IPS DF 4.7 (cell line): ENCODE measurements at regions not wholly inside any gene's neighbourhood (a gene's known extent, or its start where the extent isn't known, plus 50 kb on each side); places are given as distances from the start of the nearest gene placed in this dataset.
"Not testable (repeated sequence)": the region's sequence is repeated elsewhere in the genome, so short reads cannot be mapped to it uniquely, and the experiment has no call there.

Experiments
- DNase-seq: peaks from one replicate; pipeline ENCODE4 v3.0.0-alpha.2; 2013; ENCODE audit warnings: low spot score; ENCODE audit errors: extremely low read depth

DNA sequence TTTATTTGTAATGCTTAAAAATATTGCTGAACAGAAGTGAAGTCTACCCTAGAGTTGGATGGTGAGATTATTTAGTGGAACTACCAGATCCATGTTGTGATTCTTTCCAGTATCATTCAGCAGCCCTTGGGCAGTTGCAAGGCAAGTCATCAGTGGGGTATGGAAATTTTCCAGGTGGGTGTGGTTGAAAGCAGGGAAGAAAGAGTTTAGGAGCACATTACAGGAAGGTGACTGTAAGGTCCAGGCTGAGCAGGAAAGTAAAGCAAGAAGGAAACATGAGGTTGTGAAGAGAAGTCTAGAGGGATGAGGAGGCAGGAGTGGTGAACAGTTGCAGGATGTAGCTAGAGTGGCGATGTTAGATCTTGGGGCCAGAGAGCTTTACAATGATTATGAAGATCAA, 178.0 kb upstream of the ROPN1B start:
- DNase-seq, result not testable (repeated sequence)

DNA sequence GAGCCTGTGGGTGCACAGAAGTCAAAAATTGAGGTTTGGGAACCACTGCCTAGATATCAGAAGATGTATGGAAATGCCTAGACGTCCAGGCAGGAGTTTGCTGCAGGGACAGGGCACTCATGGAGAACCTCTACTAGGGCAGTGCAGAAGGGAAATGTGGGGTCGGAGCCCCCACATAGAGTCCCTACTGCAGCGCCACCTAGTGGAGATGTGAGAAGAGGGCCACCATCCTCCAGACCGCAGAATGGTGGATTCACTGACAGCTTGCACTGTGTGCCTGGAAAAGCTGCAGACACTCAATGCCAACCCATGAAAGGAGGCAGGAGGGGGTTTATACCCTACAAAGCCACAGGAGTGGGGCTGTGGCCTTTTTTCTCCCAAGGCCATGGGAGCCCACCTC, 159.0 kb upstream of the ROPN1B start:
- DNase-seq, result not testable (repeated sequence)

DNA sequence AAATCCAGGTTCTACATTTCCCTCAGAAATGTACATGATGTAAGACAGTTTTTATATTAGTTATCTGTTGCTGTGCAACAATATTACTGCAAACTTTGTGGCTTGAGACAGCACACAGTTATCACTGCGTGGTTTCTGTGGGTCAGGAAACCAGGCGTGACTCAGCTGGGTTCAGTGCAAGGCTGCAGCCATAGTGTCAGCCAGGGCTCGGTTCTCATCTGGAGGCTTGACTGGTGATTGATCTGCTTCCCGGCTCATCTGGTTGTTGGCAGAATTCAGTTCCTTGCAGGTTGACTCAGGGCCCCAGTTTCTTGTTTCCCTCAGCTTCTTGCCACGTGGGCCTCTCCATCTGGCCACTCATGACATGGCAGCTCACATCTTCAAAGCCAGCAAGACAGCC, 146.8 kb upstream of the ROPN1B start:
- DNase-seq, result not testable (repeated sequence)

DNA sequence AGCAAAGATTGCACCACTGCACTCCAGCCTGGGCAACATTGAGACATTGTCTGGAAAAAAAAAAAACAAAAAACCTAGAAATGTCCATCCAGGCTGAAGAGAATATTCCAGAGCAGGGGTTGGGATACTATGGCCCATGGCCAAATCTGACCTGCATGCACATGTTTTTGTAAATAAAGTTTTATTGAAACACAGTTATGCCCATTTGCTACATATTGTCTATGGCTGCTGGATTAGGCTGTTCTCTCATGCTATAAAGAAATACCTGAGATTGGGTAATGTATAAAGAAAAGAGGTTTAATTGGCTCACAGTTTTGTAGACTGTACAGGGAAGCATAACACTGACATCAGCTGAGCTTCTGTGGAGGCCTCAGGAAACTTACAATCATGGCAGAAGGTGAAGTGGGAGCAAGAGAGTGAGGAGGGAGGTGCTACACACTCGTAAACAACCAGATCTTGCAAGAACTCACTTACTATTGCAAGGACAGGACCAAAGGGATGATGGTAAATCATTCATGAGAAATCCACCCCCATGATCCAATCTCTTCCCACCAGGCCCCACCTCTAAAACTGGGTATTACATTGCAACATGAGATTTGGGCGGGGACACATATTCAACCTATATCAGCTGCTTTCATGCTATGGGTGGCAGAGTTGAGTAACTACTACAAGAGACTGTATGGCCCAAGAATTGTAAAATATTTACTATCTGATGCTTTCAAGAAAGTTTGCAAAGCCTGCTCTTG, 137.8 kb upstream of the ROPN1B start:
- DNase-seq, result not testable (repeated sequence)

DNA sequence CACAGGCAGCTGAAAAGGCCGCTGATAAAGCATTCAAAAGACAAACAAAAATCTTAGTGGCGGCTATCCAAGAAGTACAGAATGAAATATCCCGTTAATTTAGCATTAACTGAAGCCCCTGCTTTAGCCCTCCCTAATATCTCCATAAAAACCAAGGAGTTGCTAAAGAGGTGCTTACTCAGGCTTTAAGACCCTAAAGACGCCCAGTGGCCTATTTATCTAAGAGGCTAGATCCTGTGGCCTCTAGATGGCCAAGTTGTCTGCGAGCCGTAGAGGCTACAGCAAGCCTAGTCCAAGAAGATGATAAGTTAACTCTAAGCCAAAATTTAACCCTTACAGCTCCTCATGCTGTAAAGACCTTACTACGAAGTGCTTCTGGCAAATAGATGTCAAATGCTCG, 133.4 kb upstream of the ROPN1B start:
- not testable (repeated sequence) for DNase-seq

DNA sequence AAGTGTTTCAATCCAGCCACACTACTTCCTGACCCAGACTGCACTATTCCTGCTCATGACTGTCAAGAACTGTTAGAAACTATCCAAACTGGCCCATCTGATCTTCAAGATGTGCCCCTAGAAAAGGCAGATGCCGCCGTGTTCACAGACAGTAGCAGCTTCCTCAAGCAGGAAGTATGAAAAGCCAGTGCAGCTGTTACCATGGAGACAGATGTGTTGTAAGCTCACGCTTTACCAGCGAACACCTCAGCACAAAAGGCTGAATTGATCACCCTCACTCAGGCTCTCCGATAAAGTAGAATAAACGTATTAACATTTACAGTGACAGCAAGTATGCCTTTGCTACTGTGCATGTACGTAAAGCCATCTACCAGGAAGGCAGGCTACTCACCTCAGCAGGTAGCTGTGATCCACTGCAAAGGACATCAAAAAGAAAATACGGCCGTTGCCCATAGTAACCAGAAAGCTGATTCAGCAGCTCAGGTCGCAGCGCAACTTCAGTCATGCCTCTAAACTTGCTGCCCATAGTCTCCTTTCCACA, 132.9 kb upstream of the ROPN1B start:
- not testable (repeated sequence) for DNase-seq

DNA sequence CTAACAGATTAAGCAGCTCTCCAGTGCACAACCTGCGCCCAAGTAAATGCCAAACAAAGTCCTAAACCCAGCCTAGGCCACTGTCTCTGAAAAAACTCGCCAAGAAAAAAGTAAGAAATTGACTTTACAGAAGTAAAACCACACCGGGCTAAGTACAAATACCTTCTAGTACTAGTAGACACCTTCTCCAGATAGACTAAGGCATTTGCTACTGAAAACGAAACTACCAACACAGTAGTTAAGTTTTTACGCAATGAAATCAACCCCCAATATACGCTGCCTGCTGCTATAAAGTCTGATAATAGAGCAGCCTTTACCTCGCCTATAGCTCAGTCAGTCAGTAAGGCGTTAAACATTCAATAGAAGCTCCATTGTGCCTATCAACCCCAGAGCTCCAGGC, 132.2 kb upstream of the ROPN1B start:
- not testable (repeated sequence) for DNase-seq

DNA sequence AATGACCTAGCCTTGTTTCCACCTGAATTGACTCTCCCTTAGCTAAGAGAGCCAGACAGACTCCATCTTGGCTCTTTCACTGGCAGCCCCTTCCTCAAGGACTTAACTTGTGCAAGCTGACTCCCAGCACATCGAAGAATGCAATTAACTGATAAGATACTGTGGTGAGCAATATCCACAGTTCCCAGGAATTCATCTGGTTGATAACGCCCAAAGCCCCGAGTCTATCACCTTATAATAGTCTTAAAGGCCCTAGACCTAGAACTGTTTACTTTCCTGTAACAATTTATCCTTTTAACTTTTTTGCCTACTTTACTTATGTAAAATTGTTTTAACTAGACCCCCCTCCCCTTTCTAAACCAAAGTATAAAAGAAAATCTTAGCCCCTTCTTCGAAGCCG, 130.1 kb upstream of the ROPN1B start:
- DNase-seq, result not testable (repeated sequence)

DNA sequence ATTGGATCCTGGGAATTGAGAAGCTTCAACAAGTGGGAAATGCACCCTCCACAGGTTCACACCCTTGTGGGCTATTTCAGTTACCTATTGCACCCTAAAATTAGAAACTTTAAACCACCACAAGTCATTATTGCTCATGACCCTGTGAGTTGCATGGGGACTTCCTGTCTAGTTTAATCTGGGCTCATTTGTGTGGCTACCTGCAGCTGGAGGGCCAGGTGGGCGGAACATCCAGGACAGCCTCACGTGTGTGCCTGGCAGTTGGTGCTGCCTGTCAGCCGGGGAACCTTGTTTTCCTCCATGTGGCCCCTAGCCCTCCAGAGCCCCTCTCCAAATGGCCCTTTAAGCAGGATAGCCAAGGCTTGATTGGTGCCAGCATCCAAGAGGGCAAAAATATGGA, 128.5 kb upstream of the ROPN1B start:
- not testable (repeated sequence) for DNase-seq

DNA sequence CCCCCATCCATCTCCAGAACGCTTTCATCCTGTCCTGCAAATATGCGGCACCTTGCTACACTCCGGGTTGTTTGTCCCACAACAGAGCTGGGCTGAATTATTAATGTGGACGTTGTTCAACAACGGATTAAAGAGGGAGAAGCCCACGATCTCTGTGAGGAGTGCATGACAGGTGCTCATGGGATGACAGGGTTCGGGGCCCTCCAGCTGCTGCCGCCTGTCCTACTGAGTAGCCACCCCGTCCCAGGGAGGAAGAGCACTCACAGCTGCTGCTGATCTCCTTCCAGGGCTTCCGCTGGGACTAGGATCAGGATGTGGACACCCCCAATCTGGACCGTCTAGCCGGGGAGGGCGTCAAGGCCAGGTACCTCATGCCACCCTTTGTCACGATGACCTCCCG, 121.0 kb upstream of the ROPN1B start:
- DNase-seq, result not testable (repeated sequence)

DNA sequence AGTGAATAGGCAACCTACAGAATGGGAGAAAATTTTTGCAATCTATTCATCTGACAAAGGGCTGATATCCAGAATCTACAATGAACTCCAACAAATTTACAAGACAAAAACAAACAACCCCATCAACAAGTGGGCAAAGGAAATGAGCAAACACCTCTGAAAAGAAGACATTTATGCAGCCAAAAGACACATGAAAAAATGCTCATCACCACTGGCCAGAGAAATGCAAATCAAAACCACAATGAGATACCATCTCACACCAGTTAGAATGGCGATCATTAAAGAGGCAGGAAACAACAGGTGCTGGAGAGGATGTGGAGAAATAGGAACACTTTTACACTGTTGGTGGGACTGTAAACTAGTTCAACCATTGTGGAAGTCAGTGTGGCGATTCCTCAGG, 114.0 kb upstream of the ROPN1B start:
- DNase-seq, result not testable (repeated sequence)

DNA sequence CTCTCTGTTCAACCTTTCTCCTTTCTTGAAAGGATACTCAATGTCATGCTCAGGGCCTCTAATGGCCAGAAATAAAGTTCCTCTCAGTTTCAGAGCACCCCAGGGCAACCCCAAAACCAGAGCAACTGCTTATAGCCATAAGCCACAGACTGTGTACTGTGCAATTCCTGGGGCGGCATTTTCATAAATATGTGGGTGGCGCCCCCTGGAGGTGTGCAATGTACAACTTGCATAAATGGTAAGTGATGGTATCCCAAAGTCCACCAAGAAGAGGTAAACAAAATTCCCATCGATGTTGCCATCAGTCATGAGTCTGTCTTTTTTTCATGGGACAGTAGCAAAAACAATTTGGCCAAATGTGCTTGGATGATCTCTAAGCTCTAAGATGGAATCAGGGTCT, 108.4 kb upstream of the ROPN1B start:
- DNase-seq, result not testable (repeated sequence)

DNA sequence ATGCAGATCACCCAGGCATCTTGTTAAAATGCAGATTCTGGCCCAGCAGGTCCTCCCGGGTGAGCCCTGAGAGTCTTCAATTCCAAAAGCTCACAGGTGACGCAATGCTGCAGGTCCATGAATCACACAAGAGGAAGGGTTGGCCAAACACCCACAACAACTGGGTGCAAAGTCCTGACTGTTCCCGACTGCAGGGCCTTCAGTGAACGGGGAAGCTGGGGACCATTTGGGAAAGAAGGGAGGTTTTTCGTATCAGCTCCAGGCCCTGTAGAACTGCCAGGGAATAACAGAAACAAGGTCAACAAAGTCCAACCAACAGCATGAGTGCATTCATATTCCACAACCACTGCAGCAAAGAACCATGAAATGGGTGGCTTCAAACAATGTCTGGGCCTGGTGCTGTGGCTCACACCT, 106.1 kb upstream of the ROPN1B start:
- DNase-seq, result peak; percentile 14

DNA sequence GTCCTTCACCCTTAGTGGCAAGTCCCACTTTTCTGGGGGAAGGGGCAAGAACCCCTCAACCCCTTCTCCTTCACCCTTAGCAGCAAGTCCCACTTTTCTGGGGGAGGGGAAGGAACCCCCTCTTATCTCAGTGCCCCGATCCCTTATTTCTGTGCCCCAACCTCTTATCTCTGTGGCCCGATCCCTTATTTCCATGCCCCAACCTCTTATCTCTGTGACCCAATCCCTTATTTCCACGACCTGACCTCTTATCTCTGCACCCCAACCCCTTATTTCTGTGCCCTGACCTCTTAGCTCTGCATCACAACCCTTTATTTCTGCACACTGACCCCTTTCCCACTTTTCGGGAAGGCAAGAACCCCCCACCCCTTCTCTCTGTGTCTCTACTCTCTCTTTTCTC, 104.4 kb upstream of the ROPN1B start:
- DNase-seq, result not testable (repeated sequence)

DNA sequence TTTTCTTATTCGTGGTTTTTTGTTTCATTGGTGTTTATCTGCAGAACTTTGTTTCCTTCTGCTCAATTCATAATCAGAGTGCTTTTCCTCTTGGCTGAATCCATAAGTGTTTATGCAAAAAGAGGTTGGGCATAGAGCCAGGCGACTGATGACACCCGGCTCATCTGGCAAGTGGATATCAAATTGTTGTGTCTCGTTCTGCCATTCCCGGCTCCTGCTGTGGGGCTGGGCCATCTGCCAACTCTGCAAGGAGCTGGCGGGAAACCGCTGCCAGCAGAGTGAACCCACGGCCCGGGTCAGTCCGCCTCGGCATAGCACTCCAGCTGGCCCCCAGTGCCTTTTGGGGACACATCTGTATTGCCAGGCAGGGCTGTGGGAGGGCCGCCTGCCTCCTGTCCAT, 83.0 kb upstream of the ROPN1B start:
- not testable (repeated sequence) for DNase-seq

DNA sequence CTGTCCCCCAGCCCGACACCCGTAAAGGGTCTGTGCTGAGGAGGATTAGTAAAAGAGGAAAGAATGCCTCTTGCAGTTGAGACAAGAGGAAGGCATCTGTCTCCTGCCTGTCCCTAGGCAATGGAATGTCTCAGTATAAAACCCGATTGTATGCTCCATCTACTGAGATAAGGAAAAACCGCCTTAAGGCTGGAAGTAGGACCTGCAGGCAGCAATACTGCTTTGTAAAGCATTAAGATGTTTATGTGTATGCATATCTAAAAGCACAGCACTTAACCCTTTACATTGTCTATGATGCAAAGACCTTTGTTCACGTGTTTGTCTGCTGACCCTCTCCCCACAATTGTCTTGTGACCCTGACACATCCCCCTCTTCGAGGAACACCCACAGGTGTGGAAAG, 69.8 kb upstream of the ROPN1B start:
- DNase-seq, result not testable (repeated sequence)

DNA sequence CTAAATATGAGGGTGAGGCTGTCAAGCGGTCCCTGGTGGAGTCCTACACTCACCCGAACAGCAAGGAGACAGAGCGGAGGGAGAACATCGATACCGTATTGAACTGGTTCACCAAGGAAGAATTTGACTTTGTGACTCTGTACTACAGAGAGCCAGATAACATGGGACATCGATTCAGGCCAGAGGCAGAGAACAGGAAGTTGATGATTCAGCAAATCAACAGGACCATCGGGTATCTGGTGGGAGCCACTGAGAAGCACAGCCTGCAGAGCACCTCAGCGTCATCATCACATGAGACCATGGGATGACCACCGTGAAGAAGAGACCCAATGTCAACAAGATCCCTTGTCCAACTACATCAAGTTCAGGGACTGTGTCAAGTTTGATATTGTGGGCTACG, 67.5 kb upstream of the ROPN1B start:
- DNase-seq, result not testable (repeated sequence)

DNA sequence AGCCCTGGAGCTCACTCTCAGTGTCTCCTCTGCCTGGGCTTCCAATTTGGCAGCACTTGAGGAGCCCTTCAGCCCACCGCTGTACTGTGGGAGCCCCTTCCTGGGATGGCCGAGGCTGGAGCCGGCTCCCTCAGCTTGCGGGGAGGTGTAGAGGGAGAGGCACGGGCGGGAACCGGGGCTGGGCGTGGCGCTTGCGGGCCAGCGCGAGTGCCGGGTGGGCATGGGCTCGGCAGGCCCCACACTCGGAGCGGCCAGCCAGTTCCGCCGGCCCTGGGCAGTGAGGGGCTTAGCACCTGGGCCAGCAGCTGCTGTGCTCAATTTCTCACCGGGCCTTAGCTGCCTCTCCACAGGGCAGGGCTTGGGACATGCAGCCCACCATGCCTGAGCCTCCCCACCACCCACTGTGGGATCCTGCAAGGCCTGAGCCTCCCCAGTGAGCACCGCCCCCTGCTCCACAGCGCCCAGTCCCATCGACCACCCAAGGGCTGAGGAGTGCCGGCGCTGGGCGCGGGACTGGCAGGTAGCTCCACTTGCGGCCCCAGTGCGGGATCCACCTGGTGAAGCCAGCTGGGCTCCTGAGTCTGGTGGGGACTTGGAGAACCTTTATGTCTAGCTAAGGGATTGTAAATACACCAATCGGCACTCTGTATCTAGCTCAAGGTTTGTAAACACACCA, 65.1 kb upstream of the ROPN1B start:
- DNase-seq, result not testable (repeated sequence)

DNA sequence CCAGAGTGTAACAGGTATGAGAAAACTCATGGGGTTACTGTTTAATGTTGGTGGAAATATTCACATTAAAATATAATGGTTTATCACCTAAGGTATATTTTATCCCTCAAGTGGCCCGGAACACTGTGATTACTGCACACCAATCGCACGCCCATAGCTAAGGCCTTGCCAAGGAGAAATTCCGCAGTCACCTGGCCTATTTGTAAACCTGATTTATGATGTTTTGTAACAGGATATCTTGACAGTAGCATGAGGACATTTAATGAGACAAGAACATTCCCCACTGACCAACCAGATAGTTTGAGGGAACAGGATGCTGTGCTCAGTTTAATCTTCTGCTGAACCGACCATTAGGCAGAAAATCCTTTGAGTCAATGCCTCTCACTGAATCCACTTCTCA, 61.7 kb upstream of the ROPN1B start:
- not testable (repeated sequence) for DNase-seq

DNA sequence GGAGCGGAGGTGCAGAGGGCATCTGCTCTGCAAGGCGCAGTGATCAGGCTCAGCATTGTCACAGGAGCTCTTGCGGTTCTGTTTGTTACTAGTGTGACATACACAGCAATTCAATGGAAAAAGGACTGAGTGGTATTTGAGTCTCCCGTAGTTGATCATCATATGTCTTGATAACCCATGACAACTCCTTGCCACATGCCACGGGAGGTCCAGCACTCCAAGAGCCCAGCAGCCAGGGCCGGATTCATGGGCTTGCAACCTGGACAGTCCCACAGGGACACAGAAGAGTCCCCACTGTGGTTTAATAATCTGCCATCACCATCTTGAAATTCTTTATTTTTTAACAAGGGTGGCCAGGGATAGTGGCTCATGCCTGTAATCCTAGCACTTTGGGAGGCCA, 58.1 kb upstream of the ROPN1B start:
- DNase-seq, result not testable (repeated sequence)

DNA sequence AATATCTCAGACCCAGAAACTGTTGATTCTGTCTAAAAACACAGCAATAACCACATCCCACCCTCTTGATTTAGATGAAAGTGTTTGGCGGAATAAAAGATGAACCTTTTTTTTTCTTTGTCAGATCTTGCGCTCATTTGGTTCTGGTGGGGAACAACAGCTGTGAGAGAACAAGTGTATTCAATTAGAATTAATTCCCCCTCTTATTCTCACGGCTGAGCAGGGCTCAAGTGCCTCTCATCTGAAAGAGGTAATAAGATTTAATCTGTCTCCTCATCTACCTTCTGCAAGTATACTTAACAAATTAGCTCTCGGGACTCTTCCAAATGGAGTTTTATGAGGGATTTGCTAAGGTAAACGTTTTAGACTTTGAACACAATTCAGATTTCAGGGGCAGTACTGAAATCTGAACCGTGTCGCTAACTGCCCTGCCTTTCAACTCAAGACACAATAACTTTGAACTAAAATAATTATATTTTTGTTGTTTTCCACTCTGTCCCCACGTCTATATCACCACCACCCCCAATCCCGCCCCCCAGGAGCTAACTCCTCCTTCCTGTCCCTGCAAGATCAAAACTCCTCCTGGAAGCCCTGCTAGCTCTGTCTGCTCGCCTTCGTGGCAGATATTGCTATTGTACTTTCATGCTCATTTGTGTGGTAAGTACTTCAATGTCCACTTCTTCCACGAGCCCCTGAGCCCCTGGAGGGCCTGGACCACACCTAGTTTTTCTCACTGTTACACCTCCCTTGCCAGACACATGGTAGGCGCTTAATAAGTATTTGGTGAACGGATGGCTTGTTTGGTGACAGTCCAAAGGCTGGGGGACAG, 54.2 kb upstream of the ROPN1B start:
- DNase-seq, result not testable (repeated sequence)

DNA sequence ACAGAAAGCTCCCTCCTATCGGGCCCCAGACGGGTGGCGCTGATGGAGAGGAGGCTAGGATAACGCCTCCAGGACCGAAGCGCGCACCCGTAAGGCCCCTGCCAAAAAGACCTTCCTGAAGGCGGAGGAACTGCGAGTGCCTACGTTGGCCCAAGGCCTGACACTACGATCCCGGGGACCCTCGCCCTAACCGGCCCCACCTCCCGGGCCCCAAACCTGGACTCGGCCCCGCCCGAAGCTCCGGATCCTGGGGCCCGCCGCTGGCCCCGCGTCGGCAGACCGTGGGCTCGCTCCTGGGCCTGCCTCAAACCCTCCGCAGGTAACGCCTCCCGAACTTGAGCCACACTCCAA, 53.6 kb upstream of the ROPN1B start:
- DNase-seq, result not testable (repeated sequence)
